HT1080 (cell line): ENCODE measurements at regions not wholly inside any gene's neighbourhood (a gene's known extent, or its start where the extent isn't known, plus 50 kb on each side); places are given as distances from the start of the nearest gene placed in this dataset.
A peak's percentile ranks its signal among the peaks of the same experiment; 100 is the strongest.

ENCODE experiments used
- DNase-seq: peaks from one replicate; pipeline ENCODE4 v3.0.0-alpha.2; 2015; ENCODE audit warnings: low read depth

- no peak for DNase-seq
These were observed 492.4 kb downstream of the SHISA9 start for GRCh38 chr16:13393816-13394215.

GRCh38 chr16:13394488-13394887 lies 493.1 kb downstream of the SHISA9 start:
- DNase-seq: no peak

- DNase-seq: no peak
These were observed 495.7 kb downstream of the SHISA9 start for GRCh38 chr16:13397126-13397525.

- DNase-seq: no peak
These were observed 500.2 kb downstream of the SHISA9 start for GRCh38 chr16:13401641-13402040.

GRCh38 chr16:13402601-13403000 lies 501.2 kb downstream of the SHISA9 start:
- no peak for DNase-seq

- DNase-seq: no peak
These were observed 501.9 kb downstream of the SHISA9 start for GRCh38 chr16:13403326-13403725.

- DNase-seq: no peak
These were observed 505.8 kb upstream of the ERCC4 start for GRCh38 chr16:13414154-13414553.

- no peak for DNase-seq
These were observed 500.4 kb upstream of the ERCC4 start for GRCh38 chr16:13419589-13419988.

GRCh38 chr16:13421726-13422125 lies 498.2 kb upstream of the ERCC4 start:
- peak; percentile 88 for DNase-seq

GRCh38 chr16:13425836-13426235 lies 494.1 kb upstream of the ERCC4 start:
- DNase-seq: no peak

GRCh38 chr16:13426269-13426668 lies 493.7 kb upstream of the ERCC4 start:
- no peak for DNase-seq

- DNase-seq: no peak
These were observed 493.2 kb upstream of the ERCC4 start for GRCh38 chr16:13426736-13427135.

- DNase-seq: no peak
These were observed 492.0 kb upstream of the ERCC4 start for GRCh38 chr16:13427943-13428342.

GRCh38 chr16:13429416-13429815 lies 490.5 kb upstream of the ERCC4 start:
- peak; percentile 48 for DNase-seq

GRCh38 chr16:13435415-13435814 lies 484.5 kb upstream of the ERCC4 start:
- peak; percentile 51 for DNase-seq

GRCh38 chr16:13435873-13436474 lies 484.0 kb upstream of the ERCC4 start:
- peak; percentile 36 for DNase-seq

GRCh38 chr16:13436641-13437412 lies 483.1 kb upstream of the ERCC4 start:
- DNase-seq: peak; percentile 88

- DNase-seq: no peak
These were observed 482.6 kb upstream of the ERCC4 start for GRCh38 chr16:13437413-13437795.

GRCh38 chr16:13438064-13438463 lies 481.9 kb upstream of the ERCC4 start:
- DNase-seq: no peak

- DNase-seq: no peak
These were observed 480.2 kb upstream of the ERCC4 start for GRCh38 chr16:13439766-13440165.

GRCh38 chr16:13441675-13442074 lies 478.3 kb upstream of the ERCC4 start:
- DNase-seq: no peak

- DNase-seq: no peak
These were observed 471.6 kb upstream of the ERCC4 start for GRCh38 chr16:13448346-13448745.

GRCh38 chr16:13453325-13453724 lies 466.6 kb upstream of the ERCC4 start:
- peak; percentile 18 for DNase-seq
